Neural cell (in vitro differentiated cells): ENCODE measurements at regions not wholly inside any gene's neighbourhood (a gene's known extent, or its start where the extent isn't known, plus 50 kb on each side); places are given as distances from the start of the nearest gene placed in this dataset.

Experiments used
- EP300 ChIP-seq: fragments of 450-650 bp; conservative IDR thresholded peaks from 2 replicates; pipeline ENCODE4 v1.6.1; 2014; ENCODE audit warnings: antibody characterized with exemption, mild to moderate bottlenecking, moderate library complexity; ENCODE audit not compliant: poor library complexity, severe bottlenecking
- EZH2 ChIP-seq: fragments of 200-600, 300-800 bp; shearing (Covaris generic), sonication (generic); IDR thresholded peaks from 2 replicates; pipeline ENCODE4 v1.6.1; 2014; ENCODE audit warnings: antibody characterized with exemption, low read length, borderline replicate concordance, mild to moderate bottlenecking; ENCODE audit not compliant: insufficient read depth, poor library complexity, severe bottlenecking
- MXI1 ChIP-seq: fragments of 450-650 bp; conservative IDR thresholded peaks from 2 replicates; pipeline ENCODE4 v1.6.1; 2014; ENCODE audit warnings: antibody characterized with exemption, mild to moderate bottlenecking; ENCODE audit not compliant: poor library complexity, severe bottlenecking
- POLR2AphosphoS5 ChIP-seq: IDR thresholded peaks from 2 replicates; pipeline ENCODE4 v1.6.1; 2012
- RAD21 ChIP-seq: fragments of 450-650 bp; conservative IDR thresholded peaks from 2 replicates; pipeline ENCODE4 v1.6.1; 2014; ENCODE audit warnings: antibody characterized with exemption, mild to moderate bottlenecking, moderate library complexity
- TAF1 ChIP-seq: IDR thresholded peaks from 2 replicates; pipeline ENCODE4 v1.6.1; 2012; ENCODE audit warnings: low read depth
- TF ChIP-seq, protein P1 (sequence below): fragments of 450-650 bp; IDR thresholded peaks from 2 replicates; pipeline ENCODE4 v1.5.1; 2014; ENCODE audit warnings: antibody characterized with exemption, mild to moderate bottlenecking, moderate library complexity; ENCODE audit not compliant: poor library complexity, severe bottlenecking

DNA sequence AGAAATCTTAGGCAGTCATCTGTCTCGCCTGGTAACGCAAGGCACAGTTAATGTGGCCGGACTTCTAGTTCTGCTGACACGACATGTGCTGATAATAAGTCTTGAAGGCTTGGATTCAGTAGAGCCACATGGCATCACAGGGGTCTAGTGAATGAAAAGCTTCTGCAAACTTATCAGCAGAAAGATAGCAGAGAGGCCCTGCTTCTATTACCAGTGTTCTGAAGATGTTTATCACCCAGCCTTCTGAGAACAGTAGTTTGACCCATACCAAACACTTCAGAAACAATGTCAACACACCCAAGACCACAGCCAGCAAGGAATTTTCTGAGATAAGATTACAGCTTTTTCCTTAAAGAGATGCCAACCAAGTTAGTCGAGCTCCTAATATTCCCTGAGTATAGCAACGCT lies 102.7 kb upstream of the UMPS start:
- TF ChIP-seq EZH2 (no peak), EP300 (no peak), TAF1 (no peak), POLR2AphosphoS5 (no peak), RAD21 (no peak), MXI1 (no peak)
- TF ChIP-seq, protein P1, sequence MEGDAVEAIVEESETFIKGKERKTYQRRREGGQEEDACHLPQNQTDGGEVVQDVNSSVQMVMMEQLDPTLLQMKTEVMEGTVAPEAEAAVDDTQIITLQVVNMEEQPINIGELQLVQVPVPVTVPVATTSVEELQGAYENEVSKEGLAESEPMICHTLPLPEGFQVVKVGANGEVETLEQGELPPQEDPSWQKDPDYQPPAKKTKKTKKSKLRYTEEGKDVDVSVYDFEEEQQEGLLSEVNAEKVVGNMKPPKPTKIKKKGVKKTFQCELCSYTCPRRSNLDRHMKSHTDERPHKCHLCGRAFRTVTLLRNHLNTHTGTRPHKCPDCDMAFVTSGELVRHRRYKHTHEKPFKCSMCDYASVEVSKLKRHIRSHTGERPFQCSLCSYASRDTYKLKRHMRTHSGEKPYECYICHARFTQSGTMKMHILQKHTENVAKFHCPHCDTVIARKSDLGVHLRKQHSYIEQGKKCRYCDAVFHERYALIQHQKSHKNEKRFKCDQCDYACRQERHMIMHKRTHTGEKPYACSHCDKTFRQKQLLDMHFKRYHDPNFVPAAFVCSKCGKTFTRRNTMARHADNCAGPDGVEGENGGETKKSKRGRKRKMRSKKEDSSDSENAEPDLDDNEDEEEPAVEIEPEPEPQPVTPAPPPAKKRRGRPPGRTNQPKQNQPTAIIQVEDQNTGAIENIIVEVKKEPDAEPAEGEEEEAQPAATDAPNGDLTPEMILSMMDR = no peak
